K562 (cell line): ENCODE measurements at regions not wholly inside any gene's neighbourhood (a gene's known extent, or its start where the extent isn't known, plus 50 kb on each side); places are given as distances from the start of the nearest gene placed in this dataset.

Experiments used
- ATAC-seq: fragments of 200-7000 bp; cut with Tn5 transposase; 3 replicates; pipeline ENCODE4 v1.9.1; 2020; ENCODE audit warnings: moderate library complexity
- BruUV-seq: library from RNA; stranded (reverse); fragments of 400-500 nt; replicated peaks from 2 replicates; lab custom pipeline; 2021; lab: Mats Ljungman, UMichigan
- CTCF ChIA-PET: fragments of 300-600 bp; formaldehyde crosslinking; extraction: SDS; loops from one replicate; lab custom pipeline; 2021; ENCODE audit warnings: low intra/inter-chr PET ratio; lab: Yijun Ruan, JAX
- POLR2A ChIA-PET: fragments of 300-600, 350-650 bp; sonication (Branson Sonifier 250); formaldehyde crosslinking; extraction: SDS; loops from one replicate; lab custom pipeline; 2021; ENCODE audit warnings: antibody characterized with exemption, inconsistent platforms; lab: Yijun Ruan, JAX
- DNase-seq, 4 experiments: peaks; one replicate each; pipeline versions ENCODE4 v3.0.0 to v3.0.0-alpha.2; 2011 to 2018; ENCODE audit warnings: low spot score in 3 of 4, mixed read lengths in 3 of 4; ENCODE audit errors: extremely low read depth in 1 of 4
- FAIRE-seq: peaks from 2 replicates; lab custom pipeline; 2011; peaks lifted over from hg19 to GRCh38; lab: Jason Lieb, UNC
- H2AFZ ChIP-seq: 2 replicates; pipeline ENCODE4 v1.6.0; 2011; ENCODE audit warnings: low read depth, low read length, control low read depth, inconsistent platforms
- H3K27ac ChIP-seq: fragments of 200-600 bp; 3 replicates; pipeline ENCODE4 v1.8.0; 2011; ENCODE audit warnings: low read depth, mild to moderate bottlenecking, control low read depth, inconsistent platforms, low read length, moderate library complexity, mixed read lengths; ENCODE audit errors: extremely low read depth
- H3K27me3 ChIP-seq, 2 experiments: fragments of 300-600 bp in 1 of 2; 2 replicates in 1 of 2; 3 replicates in 1 of 2; pipeline versions ENCODE4 v1.6.0 to v1.8.0; 2011; ENCODE audit warnings: inconsistent platforms in 2 of 2, low read length in 2 of 2, mild to moderate bottlenecking in 1 of 2, mixed read lengths in 1 of 2, moderate library complexity in 1 of 2; ENCODE audit not compliant: control insufficient read depth in 2 of 2, insufficient read depth in 2 of 2
- H3K36me3 ChIP-seq: fragments of 300-600 bp; 3 replicates; pipeline ENCODE4 v1.8.0; 2011; ENCODE audit warnings: mild to moderate bottlenecking, low read length, inconsistent platforms; ENCODE audit not compliant: control insufficient read depth, insufficient read depth
- H3K4me1 ChIP-seq, 2 experiments: fragments of 200-600 bp in 1 of 2; replicated peaks in 1 of 2; 2 replicates in 1 of 2; 3 replicates in 1 of 2; pipeline versions ENCODE4 v1.5.1 to v1.8.0; 2011; ENCODE audit warnings: inconsistent platforms in 2 of 2, low read length in 2 of 2, mild to moderate bottlenecking in 1 of 2, mixed read lengths in 1 of 2, moderate library complexity in 1 of 2; ENCODE audit not compliant: control insufficient read depth in 2 of 2, insufficient read depth in 2 of 2
- H3K4me2 ChIP-seq: 2 replicates; pipeline ENCODE4 v1.6.1; 2011; ENCODE audit warnings: low read length, control low read depth, inconsistent platforms, mixed read lengths; ENCODE audit not compliant: insufficient read depth
- H3K4me3 ChIP-seq: fragments of 200-600 bp; sonication (generic), shearing (Covaris generic); 2 replicates; pipeline ENCODE4 v1.5.1; 2016; ENCODE audit warnings: control low read depth, inconsistent platforms
- H3K79me2 ChIP-seq: fragments of 200-600 bp; 3 replicates; pipeline ENCODE4 v1.8.0; 2011; ENCODE audit warnings: low read length, inconsistent platforms; ENCODE audit not compliant: control insufficient read depth, insufficient read depth
- H3K9ac ChIP-seq, 2 experiments: 2 replicates each; pipeline versions ENCODE4 v1.6.0 to v1.6.1; 2011; ENCODE audit warnings: low read depth in 2 of 2, low read length in 2 of 2, control low read depth in 1 of 2, inconsistent platforms in 1 of 2, mild to moderate bottlenecking in 1 of 2, mixed read lengths in 1 of 2; ENCODE audit not compliant: insufficient read depth in 1 of 2
- H3K9me1 ChIP-seq: one replicate; pipeline ENCODE4 v1.6.0; 2011; ENCODE audit warnings: inconsistent platforms, mild to moderate bottlenecking, low read length, moderate library complexity; ENCODE audit not compliant: control insufficient read depth, insufficient read depth
- H3K9me3 ChIP-seq: replicated peaks from 2 replicates; pipeline ENCODE4 v1.5.1; 2011; ENCODE audit warnings: low read depth, low read length, inconsistent platforms; ENCODE audit not compliant: control insufficient read depth, insufficient read depth
- H4K20me1 ChIP-seq: replicated peaks from 2 replicates; pipeline ENCODE4 v1.6.1; 2011; ENCODE audit warnings: low read length, inconsistent platforms, mixed read lengths; ENCODE audit not compliant: control insufficient read depth, insufficient read depth
- ERF ChIP-seq: fragments of 450-650 bp; formaldehyde crosslinking; IDR thresholded peaks from 2 replicates; pipeline ENCODE4 v1.4.0; 2020; ENCODE audit warnings: mild to moderate bottlenecking, mixed read lengths
- FOSL1 ChIP-seq: fragments of 200-800 bp; sonication (Bioruptor generic); conservative IDR thresholded peaks from 2 replicates; pipeline ENCODE4 v1.6.1; 2016; ENCODE audit warnings: missing genetic modification characterization, missing compliant biosample characterization
- GABPA ChIP-seq: fragments of 200-800 bp; sonication (Bioruptor generic); conservative IDR thresholded peaks from 2 replicates; pipeline ENCODE4 v1.6.1; 2016; ENCODE audit warnings: low read depth, missing genetic modification characterization, missing compliant biosample characterization
- MBD2 ChIP-seq: sonication (generic); IDR thresholded peaks from 2 replicates; pipeline ENCODE4 v1.6.1; 2016; ENCODE audit warnings: low read depth, borderline replicate concordance
- NEUROD1 ChIP-seq: fragments of 150-350 bp; IDR thresholded peaks from 2 replicates; pipeline ENCODE4 v1.6.1; 2014; ENCODE audit warnings: borderline replicate concordance, low read length, low read depth; ENCODE audit not compliant: partially characterized antibody
- NONO ChIP-seq, 2 experiments: fragments of 200-400 bp in 1 of 2; fragments of 450-650 bp in 1 of 2; formaldehyde crosslinking in 1 of 2; IDR thresholded peaks; 2 replicates each; pipeline ENCODE4 v1.6.1; 2017; ENCODE audit warnings: low read depth in 2 of 2, mild to moderate bottlenecking in 2 of 2, moderate library complexity in 2 of 2, low read length in 1 of 2
- NR2C2 ChIP-seq, 2 experiments: fragments of 200-800 bp in 1 of 2; sonication (Bioruptor generic) in 1 of 2; sonication (generic) in 1 of 2; formaldehyde crosslinking in 1 of 2; IDR thresholded peaks; 2 replicates each; pipeline versions ENCODE4 v1.6.1 to v1.8.0; 2016 to 2022; ENCODE audit warnings: mild to moderate bottlenecking in 1 of 2, missing compliant biosample characterization in 1 of 2, missing genetic modification characterization in 1 of 2, missing genetic modification reagents in 1 of 2
- PHF8 ChIP-seq: fragments of 200-600 bp; sonication (generic); IDR thresholded peaks from 2 replicates; pipeline ENCODE4 v1.6.1; 2012; ENCODE audit warnings: mixed run types, mild to moderate bottlenecking, inconsistent platforms, low read length, moderate library complexity, borderline replicate concordance
- PURB ChIP-seq: sonication (generic); formaldehyde crosslinking; IDR thresholded peaks from 2 replicates; pipeline ENCODE4 v1.9.0; 2021; ENCODE audit warnings: low read depth, mild to moderate bottlenecking, missing genetic modification reagents
- RFX5 ChIP-seq: IDR thresholded peaks from 2 replicates; pipeline ENCODE4 v1.6.1; 2011; ENCODE audit warnings: low read depth, mild to moderate bottlenecking, improper control_type of control experiment, low read length
- SMARCC2 ChIP-seq: fragments of 450-650 bp; IDR thresholded peaks from 2 replicates; pipeline ENCODE4 v1.6.1; 2017; ENCODE audit warnings: antibody characterized with exemption, moderate library complexity, mild to moderate bottlenecking, low read depth
- SRSF1 ChIP-seq: fragments of 200-400 bp; formaldehyde crosslinking; IDR thresholded peaks from 2 replicates; pipeline ENCODE4 v1.6.1; 2017; ENCODE audit warnings: mild to moderate bottlenecking, low read depth, low read length, moderate library complexity
- STAT5B ChIP-seq: fragments of 250-450 bp; sonication (Bioruptor Pico); IDR thresholded peaks from 2 replicates; pipeline ENCODE4 v1.8.0; 2021; ENCODE audit warnings: mild to moderate bottlenecking, inconsistent platforms
- ZBTB17 ChIP-seq: fragments of 450-650 bp; formaldehyde crosslinking; IDR thresholded peaks from 2 replicates; pipeline ENCODE4 v1.4.0; 2020; ENCODE audit warnings: mild to moderate bottlenecking
- ZNF589 ChIP-seq: fragments of 200-800 bp; sonication (Bioruptor generic); IDR thresholded peaks from 2 replicates; pipeline ENCODE4 v1.6.1; 2016; ENCODE audit warnings: low read depth, missing genetic modification characterization, missing compliant biosample characterization
- WGBS: fragments of 100-300 bp; shearing (Covaris generic); methylation state at CpG from one replicate; pipeline ENCODE4 v1.1.6; 2016; ENCODE audit warnings: low coverage, mixed read lengths; ENCODE audit not compliant: insufficient coverage; ENCODE audit errors: missing lambda C conversion rate; 5-methylcytosine and 5-hydroxymethylcytosine counted together
- in situ Hi-C: fragments of 300-500 bp; cut with MboI; formaldehyde crosslinking; loops from 4 replicates; pipeline ENCODE4 v1.15.0; 2018; ENCODE audit warnings: inconsistent platforms, mixed read lengths
- intact Hi-C: fragments of 100-400 bp; cut with micrococcal nuclease; formaldehyde crosslinking; loops from 2 replicates; pipeline ENCODE4 v1.14.2; 2022
- TF ChIP-seq, protein P1 (sequence below): sonication (generic); formaldehyde crosslinking; IDR thresholded peaks from 2 replicates; pipeline ENCODE4 v1.8.1; 2023; ENCODE audit warnings: mild to moderate bottlenecking, missing genetic modification reagents
- TF ChIP-seq, protein P2 (sequence below): fragments of 450-650 bp; formaldehyde crosslinking; IDR thresholded peaks from 2 replicates; pipeline ENCODE4 v1.4.0; 2020; ENCODE audit warnings: mild to moderate bottlenecking, moderate library complexity
- TF ChIP-seq, protein P3 (sequence below): fragments of 250-450 bp; sonication (Bioruptor Pico); IDR thresholded peaks from 2 replicates; pipeline ENCODE4 v1.4.0; 2020
- TF ChIP-seq, protein P4 (sequence below), 2 experiments: fragments of 450-650 bp in 1 of 2; sonication (generic) in 1 of 2; formaldehyde crosslinking; conservative IDR thresholded peaks; 2 replicates each; pipeline versions ENCODE4 v1.4.0 to v1.8.1; 2020 to 2022; ENCODE audit warnings: mild to moderate bottlenecking in 1 of 2, missing genetic modification reagents in 1 of 2

DNA sequence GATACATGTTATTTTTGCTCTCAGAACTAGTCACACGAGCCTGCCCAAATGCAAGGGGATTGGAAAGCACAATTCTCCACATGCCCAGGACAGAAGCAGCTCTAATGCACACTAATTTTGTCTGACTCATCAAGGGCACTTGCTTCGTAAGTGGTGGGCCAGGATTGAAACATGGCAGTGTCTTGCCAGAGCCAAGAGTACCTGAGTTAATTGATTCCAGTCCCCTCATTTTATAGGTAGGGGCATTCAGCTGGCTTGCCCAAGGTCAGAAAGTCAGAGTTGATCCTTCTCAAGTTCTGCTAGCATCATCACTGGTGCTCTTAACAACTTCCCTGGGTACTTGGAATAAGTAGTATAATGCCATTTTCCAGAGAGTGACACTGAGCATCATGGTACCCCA is 356.1 kb downstream of the ZNF326 start:
- no peak overlapping the region for H2AFZ ChIP-seq
- no peaks in the 10 kb centered on the region for H3K9me3 ChIP-seq
- FAIRE-seq = no peak
- no peaks in the 10 kb centered on the region for H3K79me2 ChIP-seq
- BruUV-seq = no TSS peak
- no peak overlapping the region for H3K4me2 ChIP-seq
- TF ChIP-seq FOSL1 (tag) (no peak), MBD2 (no peak), PHF8 (no peak), NR2C2 (CRISPR knock-in tag; IDR thresholded peaks at IDR 0.05) (no peak), NR2C2 (tag; IDR thresholded peaks at IDR 0.05) (no peak), RFX5 (no peak), NEUROD1 (no peak), PURB (CRISPR knock-in tag) (no peak), ERF (CRISPR knock-in tag) (no peak), NONO (IDR thresholded peaks at IDR 0.05; ENCODE audit: low read depth in 2 of 2, low read length in 1 of 2) (no peak), ZBTB17 (no peak), STAT5B (CRISPR knock-in tag) (no peak), SRSF1 (no peak), ZNF589 (CRISPR knock-in tag) (no peak), SMARCC2 (no peak), GABPA (tag) (no peak)
- TF ChIP-seq, protein P1, sequence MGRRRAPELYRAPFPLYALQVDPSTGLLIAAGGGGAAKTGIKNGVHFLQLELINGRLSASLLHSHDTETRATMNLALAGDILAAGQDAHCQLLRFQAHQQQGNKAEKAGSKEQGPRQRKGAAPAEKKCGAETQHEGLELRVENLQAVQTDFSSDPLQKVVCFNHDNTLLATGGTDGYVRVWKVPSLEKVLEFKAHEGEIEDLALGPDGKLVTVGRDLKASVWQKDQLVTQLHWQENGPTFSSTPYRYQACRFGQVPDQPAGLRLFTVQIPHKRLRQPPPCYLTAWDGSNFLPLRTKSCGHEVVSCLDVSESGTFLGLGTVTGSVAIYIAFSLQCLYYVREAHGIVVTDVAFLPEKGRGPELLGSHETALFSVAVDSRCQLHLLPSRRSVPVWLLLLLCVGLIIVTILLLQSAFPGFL (CRISPR knock-in tag) = no peak
- TF ChIP-seq, protein P2, sequence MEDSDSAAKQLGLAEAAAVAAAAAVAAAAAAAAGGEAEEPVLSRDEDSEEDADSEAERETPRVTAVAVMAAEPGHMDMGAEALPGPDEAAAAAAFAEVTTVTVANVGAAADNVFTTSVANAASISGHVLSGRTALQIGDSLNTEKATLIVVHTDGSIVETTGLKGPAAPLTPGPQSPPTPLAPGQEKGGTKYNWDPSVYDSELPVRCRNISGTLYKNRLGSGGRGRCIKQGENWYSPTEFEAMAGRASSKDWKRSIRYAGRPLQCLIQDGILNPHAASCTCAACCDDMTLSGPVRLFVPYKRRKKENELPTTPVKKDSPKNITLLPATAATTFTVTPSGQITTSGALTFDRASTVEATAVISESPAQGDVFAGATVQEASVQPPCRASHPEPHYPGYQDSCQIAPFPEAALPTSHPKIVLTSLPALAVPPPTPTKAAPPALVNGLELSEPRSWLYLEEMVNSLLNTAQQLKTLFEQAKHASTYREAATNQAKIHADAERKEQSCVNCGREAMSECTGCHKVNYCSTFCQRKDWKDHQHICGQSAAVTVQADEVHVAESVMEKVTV = no peak
- TF ChIP-seq, protein P3, sequence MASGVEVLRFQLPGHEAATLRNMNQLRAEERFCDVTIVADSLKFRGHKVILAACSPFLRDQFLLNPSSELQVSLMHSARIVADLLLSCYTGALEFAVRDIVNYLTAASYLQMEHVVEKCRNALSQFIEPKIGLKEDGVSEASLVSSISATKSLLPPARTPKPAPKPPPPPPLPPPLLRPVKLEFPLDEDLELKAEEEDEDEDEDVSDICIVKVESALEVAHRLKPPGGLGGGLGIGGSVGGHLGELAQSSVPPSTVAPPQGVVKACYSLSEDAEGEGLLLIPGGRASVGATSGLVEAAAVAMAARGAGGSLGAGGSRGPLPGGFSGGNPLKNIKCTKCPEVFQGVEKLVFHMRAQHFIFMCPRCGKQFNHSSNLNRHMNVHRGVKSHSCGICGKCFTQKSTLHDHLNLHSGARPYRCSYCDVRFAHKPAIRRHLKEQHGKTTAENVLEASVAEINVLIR (CRISPR knock-in tag) = no peak
- TF ChIP-seq, protein P4, sequence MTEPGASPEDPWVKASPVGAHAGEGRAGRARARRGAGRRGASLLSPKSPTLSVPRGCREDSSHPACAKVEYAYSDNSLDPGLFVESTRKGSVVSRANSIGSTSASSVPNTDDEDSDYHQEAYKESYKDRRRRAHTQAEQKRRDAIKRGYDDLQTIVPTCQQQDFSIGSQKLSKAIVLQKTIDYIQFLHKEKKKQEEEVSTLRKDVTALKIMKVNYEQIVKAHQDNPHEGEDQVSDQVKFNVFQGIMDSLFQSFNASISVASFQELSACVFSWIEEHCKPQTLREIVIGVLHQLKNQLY (CRISPR knock-in tag; conservative IDR thresholded peaks at IDR 0.05) = no peak
- in situ Hi-C loops = no loop called here
- ChIA-PET POLR2A (interaction anchor here (0.9 kb wide), 1 partner anchor 12 kb away, joined by 3 read pairs; no protein-coding TSS in a partner anchor), CTCF (no interaction called here)
- no peaks in the 10 kb centered on the region for H4K20me1 ChIP-seq
- intact Hi-C loops = no loop called here
- H3K4me3 ChIP-seq = no peak overlapping the region
- H3K36me3 ChIP-seq = no peaks in the 10 kb centered on the region
- H3K9ac ChIP-seq = no peak overlapping the region
- no peak for DNase-seq
- no peak for ATAC-seq
- no peak overlapping the region for H3K27ac ChIP-seq
- H3K27me3 ChIP-seq = no peaks in the 10 kb centered on the region
- WGBS = 0% methylated on average over 2 of the region's 2 CpGs
- no peaks in the 10 kb centered on the region for H3K9me1 ChIP-seq
- H3K4me1 ChIP-seq = no peaks in the 10 kb centered on the region
